ENCODE measurements at regions not wholly inside any gene's neighbourhood (a gene's known extent, or its start where the extent isn't known, plus 50 kb on each side); places are given as distances from the start of the nearest gene placed in this dataset.

GRCh38 chrX:87403551-87403950 is 114.1 kb upstream of the KLHL4 start (continued):
- no peak for TF ChIP-seq MXI1 (IDR thresholded peaks at IDR 0.05; ENCODE audit: low read depth, low read length)
- TF ChIP-seq MEF2A (IDR thresholded peaks at IDR 0.05; ENCODE audit: insufficient read depth, low read depth, low read length), result no peak
- no peak for TF ChIP-seq TCF12 (IDR thresholded peaks at IDR 0.05; ENCODE audit: low read depth, low read length)
- TF ChIP-seq GATAD2B (conservative IDR thresholded peaks at IDR 0.05; ENCODE audit: low read depth), result no peak
- no peak for TF ChIP-seq HDAC6 (IDR thresholded peaks at IDR 0.05; ENCODE audit: unreplicated experiment)
- TF ChIP-seq BCL11A (IDR thresholded peaks at IDR 0.05; ENCODE audit: low read depth, low read length), result no peak
- TF ChIP-seq NR2F1 (conservative IDR thresholded peaks at IDR 0.05), result no peak
- no peak for TF ChIP-seq GABPA (IDR thresholded peaks at IDR 0.05; ENCODE audit: low read depth)
- TF ChIP-seq ZNF592 (IDR thresholded peaks at IDR 0.05), result no peak
- TF ChIP-seq ATF7 (IDR thresholded peaks at IDR 0.05; ENCODE audit: low read depth), result no peak
- TF ChIP-seq SREBF1 (IDR thresholded peaks at IDR 0.05; ENCODE audit: low read length), result no peak
- TF ChIP-seq PAX8 (IDR thresholded peaks at IDR 0.05), result no peak

Data from GM12878 (cell line).